Liver (tissue), 3 donors: ENCODE measurements at regions not wholly inside any gene's neighbourhood (a gene's known extent, or its start where the extent isn't known, plus 50 kb on each side); places are given as distances from the start of the nearest gene placed in this dataset.

Source experiments
- CTCF ChIP-seq: fragments of 150-350 bp; IDR thresholded peaks from 2 replicates; pipeline ENCODE4 v1.5.1; 2017; ENCODE audit warnings: improper control_type of control experiment, low read depth, low read length; ENCODE audit not compliant: missing input control
- FOXA1 ChIP-seq: IDR thresholded peaks from 2 replicates; pipeline ENCODE4 v1.6.1; 2016; ENCODE audit warnings: antibody characterized with exemption
- JUND ChIP-seq, 2 donors: IDR thresholded peaks; 2 replicates each; pipeline ENCODE4 v1.6.1; 2016; ENCODE audit warnings: antibody characterized with exemption in 2 of 2
- MAX ChIP-seq: IDR thresholded peaks from 2 replicates; pipeline ENCODE4 v1.6.1; 2016; ENCODE audit warnings: antibody characterized with exemption
- TAF1 ChIP-seq: conservative IDR thresholded peaks from 2 replicates; pipeline ENCODE4 v1.6.1; 2016; ENCODE audit warnings: antibody characterized with exemption, mild to moderate bottlenecking
- donor health status: healthy.
- donor health status: healthy.

- no peak for TF ChIP-seq CTCF
- no peak for TF ChIP-seq MAX
- no peak for TF ChIP-seq TAF1
- TF ChIP-seq FOXA1 = no peak
- no peak for TF ChIP-seq JUND (IDR thresholded peaks at IDR 0.05)
These were observed 305.8 kb upstream of the NEBL start for GRCh38 chr10:21202776-21203462.
